ENCODE measurements at regions not wholly inside any gene's neighbourhood (a gene's known extent, or its start where the extent isn't known, plus 50 kb on each side); places are given as distances from the start of the nearest gene placed in this dataset.

GRCh38 chr4:176393306-176394013 is 73.7 kb downstream of the SPCS3 start:
- TF ChIP-seq EZH2 (IDR thresholded peaks at IDR 0.05; ENCODE audit: borderline replicate concordance, low read length): no peak
- no peak for TF ChIP-seq CTCF (conservative IDR thresholded peaks at IDR 0.05 in 1 of 2, IDR thresholded peaks at IDR 0.05 in 1 of 2; ENCODE audit: extremely low read depth in 1 of 2, insufficient read depth in 1 of 2, low read depth in 1 of 2, low read length in 2 of 2)
